ENCODE measurements at regions not wholly inside any gene's neighbourhood (a gene's known extent, or its start where the extent isn't known, plus 50 kb on each side); places are given as distances from the start of the nearest gene placed in this dataset.

DNA sequence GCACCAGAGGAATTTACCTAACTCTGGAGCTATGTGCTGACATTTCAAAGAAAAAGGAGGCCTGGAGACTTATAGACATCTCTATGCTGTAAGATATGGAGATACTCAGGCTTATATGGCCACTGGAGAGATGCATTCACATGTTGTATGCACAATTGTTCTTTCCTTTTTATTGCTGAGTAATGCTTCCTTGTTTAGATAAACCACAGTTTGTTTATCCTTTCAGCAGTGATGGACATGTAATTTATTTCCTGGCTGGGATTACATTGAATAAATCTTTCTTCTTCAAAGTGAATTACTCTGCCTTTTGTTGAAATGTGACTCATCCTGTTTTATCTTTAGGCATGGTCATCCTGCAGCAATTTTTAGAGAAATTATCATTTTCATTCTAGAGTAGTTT, 716.7 kb upstream of the GCFC2 start:
- Histone ChIP-seq H3K9me3 (ENCODE audit: control insufficient read depth in 1 of 2, insufficient read depth in 1 of 2, low read length in 2 of 2) (peaks cover 0 to 4% of the 10 kb centered on the region in 2 experiments), H3K4me3 (ENCODE audit: low read length) (no peak overlapping the region), H3K27me3 (ENCODE audit: control insufficient read depth in 1 of 2, insufficient read depth in 2 of 2, low read length in 2 of 2) (no peaks in the 10 kb centered on the region), H3K4me1 (ENCODE audit: insufficient read depth, low read length) (no peaks in the 10 kb centered on the region), H3K36me3 (ENCODE audit: insufficient read depth, low read length) (no peaks in the 10 kb centered on the region), H3K27ac (ENCODE audit: low read depth in 1 of 2, low read length in 2 of 2) (no peak overlapping the region)
- no peaks in the 10 kb centered on the region for H3K4me1 Mint-ChIP-seq (ENCODE audit: low read depth)
- TF ChIP-seq CTCF (IDR thresholded peaks at IDR 0.05) = no peak
- H3K4me3 Mint-ChIP-seq = no peak overlapping the region
- CTCF ChIA-PET = no interaction called here
- no peaks in the 10 kb centered on the region for H3K36me3 Mint-ChIP-seq (ENCODE audit: low read depth)
- POLR2A ChIA-PET = no interaction called here
- ATAC-seq (ENCODE audit: poor library complexity) (no peak), DNase-seq (no peak)
- no peaks in the 10 kb centered on the region for H3K27me3 Mint-ChIP-seq
- no peak overlapping the region for H3K27ac Mint-ChIP-seq
- peaks cover 11% of the 10 kb centered on the region for H3K9me3 Mint-ChIP-seq
- intact Hi-C loops (cut with DNase I, micrococcal nuclease) = no loop called here

DNA sequence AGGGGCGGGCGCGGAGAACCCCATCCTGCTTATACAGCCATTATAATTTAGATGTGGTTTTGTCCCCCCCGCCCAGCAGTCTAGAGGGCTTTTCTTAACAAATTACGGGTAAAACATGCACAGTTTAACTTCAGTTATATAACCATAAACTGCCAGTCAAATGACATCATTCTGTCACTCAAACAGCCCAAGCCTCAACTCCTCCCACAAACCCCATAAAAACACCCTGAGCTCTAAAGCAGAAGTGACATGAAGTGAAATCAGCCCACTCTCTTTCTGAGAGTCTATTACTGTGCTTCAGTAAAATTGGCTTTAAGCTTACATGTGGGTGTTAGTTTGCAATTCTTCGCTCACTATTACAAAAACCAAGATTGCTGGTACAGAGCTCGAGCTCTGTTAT, 705.1 kb upstream of the GCFC2 start:
- no peak for ATAC-seq (ENCODE audit: poor library complexity)
- Histone ChIP-seq H3K27me3 (ENCODE audit: control insufficient read depth in 1 of 2, insufficient read depth in 2 of 2, low read length in 2 of 2) (no peaks in the 10 kb centered on the region), H3K4me1 (ENCODE audit: insufficient read depth, low read length) (no peaks in the 10 kb centered on the region), H3K4me3 (ENCODE audit: low read length) (no peak overlapping the region), H3K36me3 (ENCODE audit: insufficient read depth, low read length) (no peaks in the 10 kb centered on the region), H3K9me3 (ENCODE audit: control insufficient read depth in 1 of 2, insufficient read depth in 1 of 2, low read length in 2 of 2) (peaks cover 0 to 5% of the 10 kb centered on the region in 2 experiments), H3K27ac (ENCODE audit: low read depth in 1 of 2, low read length in 2 of 2) (no peak overlapping the region)
- TF ChIP-seq CTCF (IDR thresholded peaks at IDR 0.05) = no peak
- Mint-ChIP-seq H3K36me3 (ENCODE audit: low read depth) (no peaks in the 10 kb centered on the region), H3K27me3 (no peaks in the 10 kb centered on the region), H3K4me3 (no peak overlapping the region), H3K27ac (no peak overlapping the region), H3K9me3 (peaks cover 7% of the 10 kb centered on the region), H3K4me1 (ENCODE audit: low read depth) (no peaks in the 10 kb centered on the region)
- intact Hi-C loops (cut with DNase I, micrococcal nuclease) = no loop called here
- no peak for DNase-seq
- ChIA-PET POLR2A (no interaction called here), CTCF (no interaction called here)

GRCh38 chr2:76413436-76413835, 702.7 kb upstream of the GCFC2 start:
- H3K36me3 Mint-ChIP-seq (ENCODE audit: low read depth) = no peaks in the 10 kb centered on the region
- ATAC-seq (ENCODE audit: poor library complexity) (no peak), DNase-seq (no peak)
- no peaks in the 10 kb centered on the region for H3K4me1 Mint-ChIP-seq (ENCODE audit: low read depth)
- Histone ChIP-seq H3K4me1 (ENCODE audit: insufficient read depth, low read length) (no peaks in the 10 kb centered on the region), H3K9me3 (ENCODE audit: control insufficient read depth in 1 of 2, insufficient read depth in 1 of 2, low read length in 2 of 2) (peaks cover 0 to 12% of the 10 kb centered on the region in 2 experiments), H3K36me3 (ENCODE audit: insufficient read depth, low read length) (no peaks in the 10 kb centered on the region), H3K27me3 (ENCODE audit: control insufficient read depth in 1 of 2, insufficient read depth in 2 of 2, low read length in 2 of 2) (no peaks in the 10 kb centered on the region), H3K27ac (ENCODE audit: low read depth in 1 of 2, low read length in 2 of 2) (no peak overlapping the region), H3K4me3 (ENCODE audit: low read length) (no peak overlapping the region)
- no peak overlapping the region for H3K27ac Mint-ChIP-seq
- ChIA-PET CTCF (no interaction called here), POLR2A (no interaction called here)
- peaks cover 7% of the 10 kb centered on the region for H3K9me3 Mint-ChIP-seq
- intact Hi-C loops (cut with DNase I, micrococcal nuclease) = no loop called here
- H3K4me3 Mint-ChIP-seq = no peak overlapping the region
- no peaks in the 10 kb centered on the region for H3K27me3 Mint-ChIP-seq
- TF ChIP-seq CTCF (IDR thresholded peaks at IDR 0.05) = no peak
